Upper lobe of left lung (tissue), 6 donors: ENCODE measurements at regions not wholly inside any gene's neighbourhood (a gene's known extent, or its start where the extent isn't known, plus 50 kb on each side); places are given as distances from the start of the nearest gene placed in this dataset.
"Not testable (repeated sequence)": the region's sequence is repeated elsewhere in the genome, so short reads cannot be mapped to it uniquely, and the experiment has no call there.

ENCODE experiments used
- ATAC-seq, 2 donors: fragments of 200-7000 bp; cut with Tn5 transposase; one replicate each; pipeline ENCODE4 v1.9.1; 2022; ENCODE audit warnings: mild to moderate bottlenecking in 2 of 2, moderate library complexity in 2 of 2; ENCODE audit not compliant: low FRiP score in 2 of 2
- DNase-seq, 2 donors: peaks; one replicate each; pipeline ENCODE4 v3.0.0-alpha.2; 2019 to 2020
- H3K27ac ChIP-seq, 4 donors: fragments of 200-600 bp; sonication (generic); one replicate each; pipeline ENCODE4 v1.5.1; 2016 to 2019
- H3K27me3 ChIP-seq, 4 donors: fragments of 200-600 bp; sonication (generic); one replicate each; pipeline ENCODE4 v1.5.1; 2017 to 2019
- H3K36me3 ChIP-seq, 4 donors: fragments of 200-600 bp; sonication (generic); one replicate each; pipeline ENCODE4 v1.5.1; 2016 to 2019
- H3K4me1 ChIP-seq, 4 donors: fragments of 200-600 bp; sonication (generic); one replicate each; pipeline ENCODE4 v1.5.1; 2018 to 2019
- H3K4me3 ChIP-seq, 4 donors: fragments of 200-600 bp; sonication (generic); one replicate each; pipeline ENCODE4 v1.5.1; 2017 to 2019; ENCODE audit warnings: mild to moderate bottlenecking in 2 of 4, moderate library complexity in 1 of 4
- H3K9me3 ChIP-seq, 4 donors: fragments of 200-600 bp; sonication (generic); one replicate each; pipeline ENCODE4 v1.5.1; 2018 to 2019
- CTCF ChIP-seq, 6 experiments: fragments of 450-650 bp in 4 of 6; fragments of 200-600 bp in 2 of 6; sonication (generic) in 2 of 6; IDR thresholded peaks; one replicate each; pipeline ENCODE4 v1.5.1; 2016 to 2019; ENCODE audit warnings: antibody characterized with exemption in 6 of 6
- EP300 ChIP-seq, 4 donors: sonication (generic); formaldehyde crosslinking; IDR thresholded peaks; one replicate each; pipeline ENCODE4 v1.5.1; 2017; ENCODE audit warnings: antibody characterized with exemption in 4 of 4, control low read depth in 2 of 4
- POLR2A ChIP-seq, 4 donors: fragments of 450-650 bp; IDR thresholded peaks; one replicate each; pipeline ENCODE4 v1.5.1; 2016 to 2017; ENCODE audit warnings: antibody characterized with exemption in 4 of 4, mild to moderate bottlenecking in 2 of 4
- POLR2AphosphoS5 ChIP-seq, 2 donors: sonication (generic); formaldehyde crosslinking; IDR thresholded peaks; one replicate each; pipeline ENCODE4 v1.5.1; 2017; ENCODE audit warnings: antibody characterized with exemption in 2 of 2
- WGBS, 2 donors: methylation state at CpG; one replicate each; pipeline ENCODE4 v1.1.5; 2017 to 2018; 5-methylcytosine and 5-hydroxymethylcytosine counted together
- donor health status: DM: no; HTN: no; CAD: no; lungs with moderate emphysema.
- donor health status: DM: no; HTN: yes; CAD: no; lungs with severe emphysema.

- Histone ChIP-seq H3K4me3 (no peak overlapping the region), H3K36me3 (no peaks in the 10 kb centered on the region), H3K9me3 (peaks cover 0 to 7% (median 0%) of the 10 kb centered on the region in 4 donors), H3K27me3 (no peaks in the 10 kb centered on the region), H3K27ac (no peak overlapping the region), H3K4me1 (no peaks in the 10 kb centered on the region)
- TF ChIP-seq CTCF (IDR thresholded peaks at IDR 0.05) (no peak), POLR2A (IDR thresholded peaks at IDR 0.05) (no peak), POLR2AphosphoS5 (IDR thresholded peaks at IDR 0.05) (no peak)
- no peak for ATAC-seq
- whole genome bisulfite sequencing, 2 donors: 95 to 100% methylated on average over 1 of the region's 1 CpG
- DNase-seq: no peak
Observed at GRCh38 chr2:146697307-146697706, 1147.5 kb upstream of the ACVR2A start.

- WGBS, 2 donors: 76 to 90% methylated on average over 2 to 3 of the region's 3 CpGs
- ATAC-seq, H3K4me3 ChIP-seq, DNase-seq, H3K27me3 ChIP-seq, H3K9me3 ChIP-seq, H3K27ac ChIP-seq, H3K4me1 ChIP-seq, H3K36me3 ChIP-seq: not testable (repeated sequence)
Observed at GRCh38 chr2:146696787-146697186, 1148.0 kb upstream of the ACVR2A start.

- TF ChIP-seq CTCF (IDR thresholded peaks at IDR 0.05) (no peak), POLR2AphosphoS5 (IDR thresholded peaks at IDR 0.05) (no peak), POLR2A (IDR thresholded peaks at IDR 0.05) (no peak), EP300 (IDR thresholded peaks at IDR 0.05) (no peak)
- ATAC-seq (no peak), DNase-seq (no peak)
- Histone ChIP-seq H3K9me3 (no peaks in the 10 kb centered on the region), H3K27ac (no peak overlapping the region), H3K36me3 (no peaks in the 10 kb centered on the region), H3K27me3 (no peaks in the 10 kb centered on the region), H3K4me3 (no peak overlapping the region), H3K4me1 (no peaks in the 10 kb centered on the region)
- WGBS, 2 donors: 96 to 100% methylated on average over 1 of the region's 1 CpG
Observed at GRCh38 chr2:146681991-146682390, 1162.8 kb upstream of the ACVR2A start.

- Histone ChIP-seq H3K4me1 (no peaks in the 10 kb centered on the region), H3K36me3 (no peaks in the 10 kb centered on the region), H3K4me3 (no peak overlapping the region), H3K27me3 (no peaks in the 10 kb centered on the region), H3K9me3 (no peaks in the 10 kb centered on the region), H3K27ac (no peak overlapping the region)
- TF ChIP-seq POLR2AphosphoS5 (IDR thresholded peaks at IDR 0.05) (no peak), POLR2A (IDR thresholded peaks at IDR 0.05) (no peak), EP300 (IDR thresholded peaks at IDR 0.05) (no peak), CTCF (IDR thresholded peaks at IDR 0.05) (no peak)
- 82 to 86% methylated on average over 4 to 5 of the region's 5 CpGs for WGBS, 2 donors
- no peak for ATAC-seq
- no peak for DNase-seq
Observed at GRCh38 chr2:146678516-146678915, 1166.3 kb upstream of the ACVR2A start.

- no peaks in the 10 kb centered on the region for H3K27me3 ChIP-seq
- TF ChIP-seq EP300 (IDR thresholded peaks at IDR 0.05) (no peak), CTCF (IDR thresholded peaks at IDR 0.05) (no peak)
- DNase-seq (no peak), ATAC-seq (no peak)
- no peak overlapping the region for H3K27ac ChIP-seq
- H3K9me3 ChIP-seq: no peaks in the 10 kb centered on the region
- H3K4me3 ChIP-seq: no peak overlapping the region
- H3K4me1 ChIP-seq: no peaks in the 10 kb centered on the region
- H3K36me3 ChIP-seq: no peaks in the 10 kb centered on the region
Observed at GRCh38 chr2:146677280-146677679, 1167.5 kb upstream of the ACVR2A start.
